OCI-M2 (cell line): ENCODE measurements at regions not wholly inside any gene's neighbourhood (a gene's known extent, or its start where the extent isn't known, plus 50 kb on each side); places are given as distances from the start of the nearest gene placed in this dataset.
"Not testable (repeated sequence)": the region's sequence is repeated elsewhere in the genome, so short reads cannot be mapped to it uniquely, and the experiment has no call there.

Experiments used
- DNase-seq: peaks from one replicate; lab custom pipeline; 2025; ENCODE audit not compliant: unreplicated experiment; lab: John Stamatoyannopoulos, UW

DNA sequence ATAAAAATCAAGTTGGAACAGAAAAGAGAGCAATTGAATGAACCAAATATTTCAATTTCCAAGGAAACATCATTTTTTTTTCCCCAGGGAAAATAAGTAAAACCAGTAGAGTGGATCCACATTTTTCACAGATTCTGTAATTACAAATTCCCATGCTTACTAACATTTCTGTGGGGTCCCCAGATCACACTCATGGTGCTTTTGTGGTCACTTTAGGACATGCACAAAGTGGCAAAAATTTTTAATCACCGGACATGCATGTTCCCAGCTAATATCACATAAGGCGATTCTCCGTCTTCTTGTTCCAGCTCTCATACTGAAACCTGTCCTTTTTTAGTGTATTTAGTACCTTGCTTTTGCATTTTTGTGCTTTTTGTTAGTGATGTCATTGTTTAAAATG is 748.2 kb upstream of the SLITRK1 start:
- DNase-seq, result no peak

DNA sequence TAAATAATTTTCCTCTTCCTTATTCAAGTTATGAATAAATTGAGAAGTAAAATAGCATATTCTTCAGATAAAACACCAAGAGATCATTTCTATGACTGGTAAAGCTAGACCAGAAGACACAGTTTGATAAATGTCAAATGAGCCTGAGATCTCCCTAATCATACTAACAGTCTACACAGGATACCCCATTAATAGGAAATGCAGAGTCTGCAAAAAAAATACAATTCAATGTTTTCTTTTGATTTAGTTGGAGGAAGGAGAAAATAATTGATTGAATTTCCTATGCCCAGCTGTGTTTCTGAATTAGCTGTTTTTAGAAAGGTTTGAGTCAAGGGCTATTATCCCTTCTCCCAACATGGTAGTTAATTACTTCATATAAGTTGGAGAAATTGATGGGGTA is 734.6 kb upstream of the SLITRK1 start:
- no peak for DNase-seq

DNA sequence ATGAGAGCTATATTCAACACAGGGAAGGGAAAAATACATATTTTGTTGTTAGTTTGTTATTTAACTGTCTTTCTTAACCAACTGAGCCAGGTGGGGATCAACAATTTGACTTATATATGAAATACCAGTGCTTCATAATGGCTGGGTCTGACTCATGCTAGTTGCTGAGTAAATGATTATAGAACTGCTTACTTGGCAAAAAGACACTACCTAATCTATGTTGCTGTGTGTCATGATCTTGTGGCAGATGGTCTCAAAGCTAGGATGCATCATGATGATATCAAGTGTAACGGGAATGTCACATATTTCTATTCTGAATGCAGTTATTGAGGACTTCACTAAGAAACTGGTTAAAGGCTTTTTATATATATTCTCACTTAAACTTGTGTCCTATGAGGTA is 727.4 kb upstream of the SLITRK1 start:
- DNase-seq, result no peak

DNA sequence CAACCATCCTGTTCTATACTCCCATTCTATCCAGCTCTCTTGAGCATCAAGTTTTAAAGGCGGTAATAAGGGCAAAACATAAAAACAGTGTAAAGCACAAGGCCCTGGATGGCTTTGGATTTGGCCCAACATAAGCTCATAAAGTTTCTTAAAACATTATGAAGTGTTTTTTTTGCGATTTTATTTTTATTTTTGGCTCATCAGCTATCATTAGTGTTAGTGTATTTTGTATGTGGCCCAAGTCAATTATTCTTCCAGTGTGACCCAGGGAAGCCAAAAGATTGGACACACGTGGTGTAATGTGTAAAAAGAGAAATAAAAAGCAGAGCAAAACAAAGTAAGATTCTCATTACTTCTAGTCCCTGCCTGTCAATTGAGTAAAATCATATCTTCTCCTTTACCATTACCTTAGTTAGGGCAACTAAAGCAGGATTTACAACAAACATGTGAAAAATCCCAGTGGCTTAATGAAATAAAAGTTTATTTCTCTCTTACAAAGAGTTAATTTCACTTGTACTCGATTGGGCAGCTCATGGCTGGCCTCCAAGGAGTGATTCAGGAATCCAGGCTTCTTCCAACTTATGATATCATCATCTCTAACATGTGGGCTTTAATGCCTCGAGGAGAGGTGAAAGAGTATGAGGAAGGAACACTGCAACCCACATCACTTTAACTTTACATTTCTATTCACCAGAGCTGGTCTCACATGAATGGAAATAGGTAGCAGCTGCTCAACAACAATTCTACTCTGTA is 725.2 kb upstream of the SLITRK1 start:
- no peak for DNase-seq

DNA sequence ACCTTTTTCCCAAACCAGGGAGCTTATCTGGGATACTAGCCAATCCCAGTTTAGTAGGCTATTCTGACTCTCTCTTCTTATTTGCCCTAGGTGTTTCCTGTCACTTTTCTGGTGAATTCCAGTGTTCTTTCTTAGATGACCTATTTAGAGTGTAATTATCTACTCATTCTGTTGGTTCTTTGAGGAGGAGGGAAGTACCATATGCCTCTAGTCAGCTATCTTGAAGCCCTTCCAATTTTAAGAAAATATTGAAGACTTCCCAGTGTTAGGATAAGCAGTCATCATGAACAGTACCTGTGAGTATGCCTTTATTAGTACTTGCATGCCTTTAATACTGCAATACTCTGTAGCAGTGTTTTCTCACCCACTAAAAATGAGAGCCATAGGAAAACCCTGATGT is 724.3 kb upstream of the SLITRK1 start:
- no peak for DNase-seq

DNA sequence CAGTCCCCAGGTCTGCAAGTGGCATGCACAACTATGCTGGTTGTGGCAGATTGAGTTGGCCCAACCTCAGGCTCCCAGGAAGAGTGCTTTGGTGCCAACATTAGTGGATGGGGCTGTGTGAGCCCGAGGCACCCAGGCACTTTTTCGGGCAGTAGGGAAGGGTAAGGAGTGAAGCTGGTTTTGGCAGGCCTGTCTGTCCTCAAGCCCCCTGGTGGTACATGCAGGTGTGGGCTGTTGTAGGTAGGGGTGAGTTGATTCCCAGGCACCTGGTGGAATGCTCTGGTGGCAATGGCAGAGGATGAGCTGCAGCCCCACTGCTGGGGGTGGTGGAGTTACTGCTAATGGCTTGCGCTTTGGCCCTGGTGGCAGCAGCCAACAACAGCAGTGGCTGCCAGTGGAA is 723.7 kb upstream of the SLITRK1 start:
- DNase-seq, result no peak

DNA sequence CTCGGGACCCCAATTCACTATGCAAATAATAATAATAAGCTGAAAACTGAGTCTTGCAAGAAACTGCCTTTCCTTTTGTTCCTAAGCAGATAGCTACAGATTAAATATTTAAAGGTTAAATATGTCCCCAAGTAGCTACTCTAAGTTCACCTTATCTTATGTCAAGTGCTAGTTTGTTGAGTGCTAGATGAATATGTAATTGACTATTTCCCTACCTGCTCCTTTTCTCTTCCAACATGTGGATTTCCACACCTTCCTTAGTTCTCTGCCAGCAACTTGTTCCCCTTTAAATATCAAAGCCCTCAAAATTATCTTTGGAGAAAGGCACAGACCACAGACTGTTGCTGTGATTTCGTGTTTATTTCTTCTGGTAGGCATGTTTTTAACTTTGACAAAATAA is 709.2 kb upstream of the SLITRK1 start:
- no peak for DNase-seq

DNA sequence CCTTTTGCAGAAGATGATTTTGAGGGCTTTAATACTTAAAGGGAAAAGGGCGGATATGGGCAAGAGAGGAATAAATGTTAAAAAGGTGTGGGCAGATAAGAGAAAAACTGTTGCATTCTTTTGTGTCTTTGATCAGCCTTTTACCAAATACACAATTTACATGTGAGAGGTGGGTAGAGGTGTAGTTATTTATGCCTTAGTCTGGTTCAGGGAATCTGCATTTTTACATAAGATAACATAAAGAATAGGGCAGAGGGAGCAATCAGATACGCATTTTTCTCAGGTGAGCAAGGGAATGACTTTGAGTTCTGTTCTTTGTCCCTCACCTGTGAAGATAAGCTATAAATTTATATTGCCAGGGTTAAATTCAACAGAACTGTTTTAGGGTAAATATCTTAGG is 708.4 kb upstream of the SLITRK1 start:
- DNase-seq, result no peak

DNA sequence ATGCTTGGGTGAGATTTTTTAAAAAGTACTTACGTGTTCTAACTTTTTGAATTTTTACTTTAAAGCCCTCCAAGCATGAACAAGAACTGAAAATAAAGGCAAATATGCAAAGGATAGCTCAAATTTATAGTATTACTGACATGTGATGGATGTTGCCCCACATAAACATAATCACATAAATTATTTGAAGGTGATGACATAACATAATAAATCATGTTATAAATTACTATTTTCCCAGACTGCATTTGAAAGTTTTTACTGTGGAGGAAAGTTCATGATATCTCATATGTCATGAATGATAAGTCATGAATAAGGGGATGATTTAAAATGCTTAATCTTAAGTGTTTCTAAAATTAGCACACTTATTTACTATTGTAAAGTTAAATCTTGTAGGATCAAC is 705.7 kb upstream of the SLITRK1 start:
- DNase-seq, result no peak

DNA sequence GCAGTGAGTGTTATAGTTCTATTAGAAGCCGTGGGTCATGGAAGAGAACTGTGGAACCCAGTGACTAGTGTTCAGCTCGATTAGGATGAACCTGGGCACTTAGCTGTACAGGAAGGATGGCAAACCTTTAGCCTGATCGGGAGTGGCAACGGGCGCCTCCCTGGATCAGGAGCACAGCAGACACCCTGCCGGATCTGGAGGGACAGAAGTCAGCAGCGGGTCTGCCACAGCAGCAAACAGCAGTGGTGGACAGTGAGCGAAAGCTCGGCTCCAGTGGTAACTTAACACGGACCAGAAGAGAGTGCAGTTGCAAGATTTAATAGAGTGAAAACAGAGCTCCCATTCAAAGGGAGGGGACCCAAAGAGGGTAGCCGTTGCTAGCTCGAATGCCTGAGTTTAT is 697.6 kb upstream of the SLITRK1 start:
- DNase-seq, result not testable (repeated sequence)

DNA sequence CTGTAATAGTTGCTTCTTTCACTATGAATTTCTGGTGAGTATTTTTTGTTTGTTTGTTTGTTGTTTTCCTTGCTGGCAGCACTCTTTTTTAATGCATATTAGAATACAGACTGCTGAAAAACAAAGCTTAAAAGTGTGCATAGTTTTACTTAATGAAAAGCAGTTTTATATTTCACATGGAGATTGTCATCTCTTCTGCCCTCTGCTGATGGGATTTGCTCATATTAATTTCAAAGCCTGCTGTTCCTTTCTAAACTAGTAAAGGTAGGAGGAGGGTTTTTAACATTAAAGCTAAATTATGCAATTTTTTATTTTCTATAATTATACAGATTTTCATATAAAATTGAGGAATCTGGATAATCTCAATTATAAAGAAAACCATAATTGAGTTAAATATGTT is 692.6 kb upstream of the SLITRK1 start:
- no peak for DNase-seq

DNA sequence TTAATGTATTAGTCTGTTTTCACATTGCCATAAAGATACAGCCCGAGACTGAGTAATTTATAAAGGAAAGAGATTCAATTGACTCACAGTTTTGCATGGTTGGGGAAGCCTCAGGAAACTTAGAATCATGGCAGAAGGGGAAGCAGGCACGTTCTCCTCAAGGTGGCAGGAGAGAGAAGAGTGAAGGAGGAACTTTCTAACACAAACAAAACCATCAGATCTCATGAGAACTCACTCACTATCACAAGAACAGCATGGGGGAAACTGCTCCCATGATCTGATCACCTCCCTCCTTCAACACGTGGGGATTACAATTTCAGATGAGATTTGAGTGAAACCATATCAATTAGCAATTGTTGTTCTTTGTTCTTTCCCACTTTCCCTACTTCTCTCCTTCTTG is 689.0 kb upstream of the SLITRK1 start:
- DNase-seq, result no peak

DNA sequence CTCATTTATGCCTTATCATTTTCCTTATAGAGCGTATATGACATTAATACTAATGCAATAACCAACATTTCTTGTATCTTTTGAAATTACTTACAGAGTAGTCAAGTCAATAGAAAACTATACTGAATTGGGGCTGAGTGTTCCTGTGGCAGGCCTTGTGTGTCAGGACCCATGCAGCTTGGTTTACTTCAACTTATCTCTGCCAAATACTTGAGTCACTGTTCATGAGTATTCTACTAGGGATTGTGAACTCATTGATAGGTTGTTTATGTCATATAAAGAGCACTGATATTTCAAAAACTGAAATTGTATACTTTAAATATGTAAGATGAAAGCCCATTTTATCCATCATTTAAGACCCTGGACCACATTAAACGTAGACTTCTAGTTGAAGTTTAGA is 688.6 kb upstream of the SLITRK1 start:
- DNase-seq, result no peak

DNA sequence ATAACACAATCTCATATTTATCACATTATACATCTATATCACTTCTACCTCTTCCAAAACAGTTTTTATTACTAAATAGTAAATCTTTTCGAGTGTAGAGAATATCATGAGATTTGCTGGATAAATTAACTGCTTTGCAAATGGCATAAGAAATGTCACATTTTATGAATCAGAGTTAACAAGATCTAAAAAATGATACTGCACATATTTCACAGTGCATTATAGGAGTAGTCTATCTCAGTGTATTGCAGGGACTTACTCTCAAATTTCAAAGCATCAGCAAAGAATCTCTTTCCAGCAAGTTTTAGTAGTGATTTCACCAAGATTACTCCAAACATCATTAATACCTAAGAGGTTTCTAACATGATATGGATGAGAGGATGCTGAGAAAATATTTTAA is 687.1 kb upstream of the SLITRK1 start:
- DNase-seq, result no peak

DNA sequence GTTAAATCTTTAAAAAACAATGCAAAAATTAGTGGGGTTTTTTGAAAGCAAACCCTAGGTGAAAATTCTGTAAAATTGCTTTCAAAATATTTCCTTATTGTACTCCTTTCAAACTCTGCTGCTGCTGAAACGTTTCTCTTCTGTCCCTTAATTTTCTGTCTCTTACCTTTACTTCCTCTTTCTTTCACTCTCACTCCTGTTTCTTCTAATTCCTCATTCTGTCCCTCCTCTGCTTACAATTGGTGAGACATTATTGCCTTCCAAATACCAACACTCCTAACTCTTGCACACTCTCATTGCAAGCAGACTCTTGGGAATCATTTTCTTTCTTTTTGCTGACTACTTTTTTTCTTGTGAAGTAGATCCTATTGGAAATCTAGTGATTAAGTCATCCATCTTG is 685.6 kb upstream of the SLITRK1 start:
- DNase-seq, result no peak

DNA sequence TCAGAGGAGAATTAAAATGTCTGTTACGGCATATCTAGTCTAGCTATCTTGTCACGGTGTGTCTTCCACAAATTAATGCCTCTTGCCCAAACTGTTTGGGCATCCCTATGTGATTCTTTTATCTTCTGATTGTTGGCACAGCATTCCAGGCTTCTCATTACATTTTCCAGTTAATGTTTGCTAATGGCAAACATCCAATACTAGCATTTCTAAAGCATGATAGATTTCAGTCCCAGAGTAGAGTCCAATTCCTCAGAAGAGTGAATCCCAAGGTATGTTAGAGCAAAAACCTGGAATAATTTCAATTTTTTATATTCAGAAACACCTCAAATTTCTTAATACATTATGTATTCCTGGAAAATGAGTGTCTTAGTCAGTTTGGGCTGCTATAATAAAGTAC is 684.5 kb upstream of the SLITRK1 start:
- no peak for DNase-seq

DNA sequence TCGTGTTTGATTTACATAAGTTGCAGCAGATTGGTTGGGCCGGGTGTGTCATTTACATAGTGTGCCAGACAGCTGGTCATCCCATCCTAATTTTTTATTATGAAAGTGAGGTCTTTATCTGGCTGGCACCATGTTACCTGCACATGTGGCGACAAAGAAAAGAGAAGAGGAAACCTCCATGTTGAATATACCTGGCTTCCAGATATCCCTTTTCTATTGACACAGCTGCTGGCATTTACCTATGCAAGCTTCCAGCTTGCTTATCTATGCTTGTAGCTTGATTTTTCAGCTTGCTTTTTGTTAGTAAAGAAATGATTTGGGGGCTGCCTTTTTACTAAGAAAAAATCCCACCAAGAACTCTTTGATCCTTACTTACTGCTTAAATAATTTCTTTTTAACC is 681.3 kb upstream of the SLITRK1 start:
- no peak for DNase-seq

DNA sequence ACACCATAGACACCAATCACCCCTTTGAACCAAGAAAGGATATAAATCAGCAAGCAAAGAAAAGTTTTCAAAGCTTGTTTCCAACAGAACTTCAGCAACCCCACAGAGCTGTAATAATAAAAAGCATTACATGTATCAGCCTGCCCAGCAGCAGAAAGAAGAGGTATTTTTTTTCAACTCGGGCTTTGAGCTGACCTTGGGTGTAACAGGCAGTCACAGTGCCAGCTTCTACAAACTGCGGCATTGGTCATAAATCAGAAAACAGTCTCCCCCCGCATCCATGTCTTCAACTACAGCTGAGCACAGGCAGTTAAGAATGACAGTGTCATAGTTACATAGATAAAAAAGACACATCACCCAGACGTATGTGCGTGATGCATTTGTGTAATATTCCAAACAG is 671.0 kb upstream of the SLITRK1 start:
- no peak for DNase-seq

DNA sequence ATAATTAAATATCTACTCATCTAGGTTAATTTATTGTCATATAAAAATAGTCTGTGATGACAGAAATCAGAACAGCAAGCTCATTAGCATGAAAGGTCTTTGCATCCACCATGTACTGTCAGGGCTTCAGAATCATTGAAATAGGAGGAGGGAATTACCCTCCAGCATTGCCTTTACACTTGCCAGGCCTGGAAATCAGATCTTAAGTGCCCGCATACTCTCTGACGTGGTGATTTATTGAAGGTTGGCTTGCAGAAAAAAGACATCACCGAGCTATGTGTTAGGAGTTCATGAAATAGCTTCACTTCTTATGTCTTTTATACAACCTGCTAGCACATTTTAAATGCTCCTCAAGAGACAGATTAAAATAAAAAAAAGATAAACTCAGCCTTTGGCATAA is 661.7 kb upstream of the SLITRK1 start:
- no peak for DNase-seq

DNA sequence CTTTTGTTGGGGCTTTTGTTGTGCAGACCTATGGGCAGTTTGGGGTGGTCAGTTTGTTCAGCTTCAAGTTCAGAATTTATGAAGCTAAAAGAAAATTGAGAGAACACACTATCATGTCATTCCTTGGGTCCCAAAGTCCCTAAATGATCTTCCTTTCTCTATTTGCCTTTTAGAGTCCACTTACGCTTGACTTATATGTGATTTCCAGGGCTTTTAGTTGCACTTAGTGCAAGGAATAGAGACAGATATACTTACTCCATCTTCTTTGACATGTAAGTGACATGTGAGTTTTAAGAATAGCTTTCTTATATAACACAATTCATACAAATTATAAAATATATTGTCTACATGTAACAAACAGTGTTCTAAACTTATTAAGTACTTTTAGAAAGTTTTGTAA is 660.1 kb upstream of the SLITRK1 start:
- no peak for DNase-seq

DNA sequence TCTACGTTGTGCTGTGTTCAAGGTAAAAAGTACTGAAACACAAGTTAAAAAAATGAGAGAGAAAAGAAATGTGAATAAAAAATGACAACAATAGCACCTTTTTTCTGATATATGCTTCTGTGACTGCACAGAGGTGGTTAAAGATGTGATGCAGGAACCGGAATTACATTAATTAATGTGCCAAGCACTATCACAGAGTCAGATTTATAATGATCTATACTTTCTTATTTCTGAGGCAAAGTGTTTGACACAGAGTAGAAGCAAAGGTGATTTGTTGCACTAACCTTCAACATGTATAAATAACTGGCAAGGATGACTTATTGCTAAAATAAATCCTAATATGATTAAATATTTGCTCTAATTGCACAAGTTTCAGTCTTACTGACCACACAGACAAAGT is 654.6 kb upstream of the SLITRK1 start:
- no peak for DNase-seq

DNA sequence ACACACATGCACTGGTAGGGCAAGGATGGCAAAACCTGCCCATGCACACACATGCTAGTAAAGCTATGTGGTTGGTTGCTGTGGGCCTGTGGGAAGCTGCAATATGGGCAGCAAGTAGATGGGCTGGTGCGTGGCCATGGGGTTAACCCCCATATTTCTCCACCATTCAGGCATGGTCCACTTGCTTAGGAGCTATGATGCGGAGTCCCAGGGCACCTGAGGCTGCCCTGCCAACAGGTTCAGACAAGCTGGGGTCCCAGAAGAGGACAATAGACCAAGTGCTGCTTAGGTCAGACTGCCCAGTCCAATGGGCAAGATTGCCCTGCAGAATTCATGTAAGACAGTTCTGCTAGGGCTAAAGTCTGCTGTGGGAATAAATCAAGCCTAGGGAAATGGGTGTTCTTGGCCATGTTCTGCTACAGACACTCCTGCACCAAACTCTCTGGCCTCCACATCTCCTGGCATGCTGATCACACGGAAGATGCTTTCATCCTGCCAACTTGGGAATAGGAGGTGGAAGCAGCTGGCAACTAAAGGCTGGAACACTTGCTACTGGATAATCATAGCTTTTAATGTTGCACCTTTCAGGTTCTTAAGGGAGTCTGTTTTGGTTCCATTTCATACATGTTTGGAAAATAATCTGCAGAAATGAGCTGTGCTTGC is 646.3 kb upstream of the SLITRK1 start:
- DNase-seq, result no peak

DNA sequence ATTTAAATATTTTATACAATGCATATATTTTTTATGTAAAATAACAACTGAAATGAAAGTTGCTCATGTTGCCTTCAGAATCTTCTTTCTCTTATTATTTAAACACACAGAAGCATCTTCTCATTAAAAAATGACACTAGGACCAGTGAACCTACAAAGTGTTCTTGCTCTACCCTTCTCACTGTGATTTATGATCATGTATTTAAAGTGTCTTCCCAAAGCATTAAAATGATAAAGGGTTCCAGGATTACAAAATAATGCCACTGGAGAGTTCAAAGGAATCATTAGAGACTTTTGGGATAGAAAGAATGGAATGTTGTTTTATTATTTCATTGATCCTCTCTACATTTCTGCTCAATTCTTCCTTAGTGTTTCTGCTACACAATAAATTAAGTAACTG is 643.6 kb upstream of the SLITRK1 start:
- DNase-seq, result no peak
